ENCODE measurements at regions not wholly inside any gene's neighbourhood (a gene's known extent, or its start where the extent isn't known, plus 50 kb on each side); places are given as distances from the start of the nearest gene placed in this dataset.

- DNase-seq (ENCODE audit: extremely low read depth, low read depth) = no peak
- no peak for TF ChIP-seq CTCF (IDR thresholded peaks at IDR 0.05; ENCODE audit: low read depth, low read length)
Observed at GRCh38 chr2:41711736-41712135, 336.1 kb upstream of the PKDCC start.

GRCh38 chr2:41716497-41716896 lies 331.3 kb upstream of the PKDCC start:
- TF ChIP-seq CTCF (IDR thresholded peaks at IDR 0.05; ENCODE audit: low read depth, low read length) = no peak

GRCh38 chr2:41717839-41718238 lies 330.0 kb upstream of the PKDCC start:
- no peak for TF ChIP-seq CTCF (IDR thresholded peaks at IDR 0.05; ENCODE audit: low read depth, low read length)
- no peak for DNase-seq (ENCODE audit: extremely low read depth, low read depth)

More at GRCh38 chr2:41716497-41716896, 331.3 kb upstream of the PKDCC start:
- DNase-seq (ENCODE audit: extremely low read depth, low read depth) = no peak

GRCh38 chr2:41718705-41719104 lies 329.1 kb upstream of the PKDCC start:
- TF ChIP-seq CTCF (IDR thresholded peaks at IDR 0.05; ENCODE audit: low read depth, low read length) = no peak
- DNase-seq (ENCODE audit: extremely low read depth, low read depth) = no peak

GRCh38 chr2:41719756-41720155 lies 328.1 kb upstream of the PKDCC start:
- no peak for TF ChIP-seq CTCF (IDR thresholded peaks at IDR 0.05; ENCODE audit: low read depth, low read length)

GRCh38 chr2:41720331-41721251 lies 327.2 kb upstream of the PKDCC start:
- no peak for DNase-seq (ENCODE audit: extremely low read depth, low read depth)
- TF ChIP-seq CTCF (IDR thresholded peaks at IDR 0.05; ENCODE audit: low read depth, low read length) = no peak

More at GRCh38 chr2:41719756-41720155, 328.1 kb upstream of the PKDCC start:
- DNase-seq (ENCODE audit: extremely low read depth, low read depth) = no peak

GRCh38 chr2:41722668-41723369 lies 325.0 kb upstream of the PKDCC start:
- TF ChIP-seq CTCF (IDR thresholded peaks at IDR 0.05; ENCODE audit: low read depth, low read length) = no peak
- no peak for DNase-seq (ENCODE audit: extremely low read depth, low read depth)

Measured in AG09319 (cell line).